Endothelial cell of umbilical vein (primary cell): ENCODE measurements at regions not wholly inside any gene's neighbourhood (a gene's known extent, or its start where the extent isn't known, plus 50 kb on each side); places are given as distances from the start of the nearest gene placed in this dataset.

ENCODE experiments used
- EZH2 ChIP-seq: IDR thresholded peaks from 2 replicates; pipeline ENCODE4 v1.6.1; 2012; ENCODE audit warnings: borderline replicate concordance, low read depth, mild to moderate bottlenecking, moderate library complexity, low read length, inconsistent platforms; ENCODE audit not compliant: severe bottlenecking
- JUN ChIP-seq: IDR thresholded peaks from 2 replicates; pipeline ENCODE4 v1.6.1; 2011; ENCODE audit warnings: borderline replicate concordance, low read depth; ENCODE audit not compliant: insufficient read length, insufficient read depth
- MYC ChIP-seq: IDR thresholded peaks from one replicate; pipeline ENCODE4 v1.6.1; 2011; ENCODE audit warnings: mild to moderate bottlenecking, low read depth, low read length
- POLR2A ChIP-seq: IDR thresholded peaks from 2 replicates; pipeline ENCODE4 v1.6.1; 2012; ENCODE audit warnings: low read depth, mild to moderate bottlenecking, control low read depth, low read length
- POLR2AphosphoS5 ChIP-seq: IDR thresholded peaks from 2 replicates; pipeline ENCODE4 v1.6.1; 2012; ENCODE audit warnings: low read depth, mild to moderate bottlenecking, control low read depth, low read length, moderate library complexity; ENCODE audit not compliant: insufficient read depth
- TF ChIP-seq, protein P1 (sequence below), 2 donors: IDR thresholded peaks; 1 replicate in 1 of 2; 2 replicates in 1 of 2; pipeline ENCODE4 v1.5.1; 2011; ENCODE audit warnings: low read length in 2 of 2, mild to moderate bottlenecking in 2 of 2, moderate library complexity in 2 of 2, control low read depth in 1 of 2, inconsistent platforms in 1 of 2, low read depth in 1 of 2; ENCODE audit not compliant: insufficient read depth in 1 of 2; ENCODE audit errors: extremely low read depth in 1 of 2
- TF ChIP-seq, protein P2 (sequence below): IDR thresholded peaks from 2 replicates; pipeline ENCODE4 v1.6.1; 2011; ENCODE audit not compliant: insufficient read depth, insufficient read length

DNA sequence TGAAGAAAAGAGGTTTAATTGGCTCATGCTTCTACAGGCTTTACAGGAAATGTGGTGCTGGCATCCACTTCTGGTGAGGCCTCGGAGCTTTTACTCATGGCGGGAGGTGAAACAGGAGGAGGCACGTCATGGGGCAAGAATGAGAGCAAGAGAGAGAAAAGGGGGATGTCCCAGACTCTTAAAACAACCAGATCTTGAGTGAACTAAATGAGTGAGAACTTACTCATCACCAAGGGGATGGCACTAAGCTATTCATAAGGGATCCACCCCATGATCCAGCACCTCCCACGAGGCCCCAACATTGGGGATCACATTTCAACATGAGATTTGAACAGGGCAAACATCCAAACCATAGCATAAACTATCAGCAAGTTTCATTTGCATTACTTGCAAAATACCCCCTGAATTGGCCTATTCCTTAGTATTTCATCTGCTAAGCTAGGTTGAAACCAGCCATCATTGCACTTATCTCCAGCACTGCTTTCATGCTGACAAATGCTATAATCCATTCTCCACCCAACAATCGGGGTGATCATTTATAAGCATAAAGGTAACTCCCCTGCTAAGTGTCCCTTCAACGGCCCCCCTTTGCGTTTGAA lies 179.0 kb downstream of the NOC3L start:
- TF ChIP-seq, protein P1, sequence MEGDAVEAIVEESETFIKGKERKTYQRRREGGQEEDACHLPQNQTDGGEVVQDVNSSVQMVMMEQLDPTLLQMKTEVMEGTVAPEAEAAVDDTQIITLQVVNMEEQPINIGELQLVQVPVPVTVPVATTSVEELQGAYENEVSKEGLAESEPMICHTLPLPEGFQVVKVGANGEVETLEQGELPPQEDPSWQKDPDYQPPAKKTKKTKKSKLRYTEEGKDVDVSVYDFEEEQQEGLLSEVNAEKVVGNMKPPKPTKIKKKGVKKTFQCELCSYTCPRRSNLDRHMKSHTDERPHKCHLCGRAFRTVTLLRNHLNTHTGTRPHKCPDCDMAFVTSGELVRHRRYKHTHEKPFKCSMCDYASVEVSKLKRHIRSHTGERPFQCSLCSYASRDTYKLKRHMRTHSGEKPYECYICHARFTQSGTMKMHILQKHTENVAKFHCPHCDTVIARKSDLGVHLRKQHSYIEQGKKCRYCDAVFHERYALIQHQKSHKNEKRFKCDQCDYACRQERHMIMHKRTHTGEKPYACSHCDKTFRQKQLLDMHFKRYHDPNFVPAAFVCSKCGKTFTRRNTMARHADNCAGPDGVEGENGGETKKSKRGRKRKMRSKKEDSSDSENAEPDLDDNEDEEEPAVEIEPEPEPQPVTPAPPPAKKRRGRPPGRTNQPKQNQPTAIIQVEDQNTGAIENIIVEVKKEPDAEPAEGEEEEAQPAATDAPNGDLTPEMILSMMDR (IDR thresholded peaks at IDR 0.05; ENCODE audit: extremely low read depth in 1 of 2, insufficient read depth in 1 of 2, low read depth in 1 of 2, low read length in 2 of 2), result no peak
- TF ChIP-seq EZH2 (no peak), POLR2A (no peak), POLR2AphosphoS5 (no peak), JUN (no peak), MYC (no peak)
- TF ChIP-seq, protein P2, sequence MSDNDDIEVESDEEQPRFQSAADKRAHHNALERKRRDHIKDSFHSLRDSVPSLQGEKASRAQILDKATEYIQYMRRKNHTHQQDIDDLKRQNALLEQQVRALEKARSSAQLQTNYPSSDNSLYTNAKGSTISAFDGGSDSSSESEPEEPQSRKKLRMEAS, result no peak
